Immature natural killer cell (primary cell): ENCODE measurements at regions not wholly inside any gene's neighbourhood (a gene's known extent, or its start where the extent isn't known, plus 50 kb on each side); places are given as distances from the start of the nearest gene placed in this dataset.

Experiments used
- DNase-seq, 3 donors: peaks; one replicate each; pipeline ENCODE4 v3.0.0; 2022; ENCODE audit warnings: mixed read lengths in 1 of 3
- H3K27ac Mint-ChIP-seq, 6 donors: one replicate each; pipeline ENCODE4 v1.8.0; 2020; ENCODE audit warnings: mixed read lengths in 6 of 6, mild to moderate bottlenecking in 5 of 6, inconsistent platforms in 4 of 6, moderate library complexity in 3 of 6
- H3K27me3 Mint-ChIP-seq, 3 donors: one replicate each; pipeline ENCODE4 v1.8.0; 2020 to 2021; ENCODE audit warnings: low read depth in 3 of 3, mild to moderate bottlenecking in 3 of 3, mixed read lengths in 3 of 3, moderate library complexity in 3 of 3, inconsistent platforms in 1 of 3
- H3K36me3 Mint-ChIP-seq, 3 donors: one replicate each; pipeline ENCODE4 v1.8.0; 2020; ENCODE audit warnings: mixed read lengths in 3 of 3, inconsistent platforms in 2 of 3, mild to moderate bottlenecking in 2 of 3
- H3K4me1 Mint-ChIP-seq, 2 donors: one replicate each; pipeline ENCODE4 v1.8.0; 2020; ENCODE audit warnings: inconsistent platforms in 2 of 2, mild to moderate bottlenecking in 2 of 2, mixed read lengths in 2 of 2, moderate library complexity in 1 of 2
- H3K4me3 Mint-ChIP-seq, 5 donors: one replicate each; pipeline ENCODE4 v1.8.0; 2020; ENCODE audit warnings: mild to moderate bottlenecking in 5 of 5, mixed read lengths in 5 of 5, inconsistent platforms in 3 of 5, moderate library complexity in 3 of 5
- H3K9me3 Mint-ChIP-seq, 6 donors: one replicate each; pipeline ENCODE4 v1.8.0; 2020; ENCODE audit warnings: mild to moderate bottlenecking in 6 of 6, mixed read lengths in 6 of 6, inconsistent platforms in 4 of 6, moderate library complexity in 3 of 6

DNA sequence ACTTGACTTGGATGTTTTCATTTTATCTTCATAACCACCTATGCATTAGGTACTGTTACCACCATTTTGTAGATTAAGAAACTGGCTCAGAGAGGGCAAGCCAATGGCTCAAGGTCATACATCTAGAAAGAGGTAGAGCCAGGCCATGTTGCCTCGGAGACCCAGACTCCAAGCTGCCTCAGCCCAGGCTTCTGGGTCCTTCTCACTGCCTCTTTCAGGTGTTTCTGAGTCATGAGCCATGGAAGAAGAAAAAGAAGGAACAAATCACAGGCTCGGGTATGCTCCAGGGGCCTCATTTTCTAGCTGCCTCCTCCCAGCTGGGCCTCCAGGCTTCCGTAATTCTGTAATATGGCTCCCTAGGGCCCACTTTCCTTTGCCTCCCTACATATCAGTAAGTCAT is 226.5 kb upstream of the TOPAZ1 start:
- no peak for DNase-seq
- H3K9me3 Mint-ChIP-seq = no peaks in the 10 kb centered on the region

DNA sequence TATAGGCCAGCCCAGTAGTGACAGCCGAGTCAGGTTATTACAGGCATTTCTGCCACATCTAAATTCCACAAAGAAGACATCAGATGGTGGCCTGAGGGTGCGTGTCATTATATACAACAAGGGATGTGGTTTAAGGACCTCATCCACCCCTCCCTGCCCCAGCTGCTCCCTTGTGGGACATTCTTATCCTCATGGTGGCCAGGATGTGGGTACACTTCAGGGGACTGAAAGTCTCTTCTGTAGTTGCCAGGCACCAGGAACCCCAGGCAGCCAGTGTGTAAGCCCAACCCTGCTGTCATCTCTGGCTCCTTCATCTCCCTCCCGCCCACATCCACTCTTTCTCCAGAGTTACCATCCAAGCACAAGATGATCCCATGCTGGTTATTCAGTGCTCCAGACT is 224.9 kb upstream of the TOPAZ1 start:
- Mint-ChIP-seq H3K27ac (no peak overlapping the region), H3K36me3 (no peaks in the 10 kb centered on the region), H3K27me3 (peaks cover 5 to 13% (median 5%) of the 10 kb centered on the region in 3 donors), H3K4me3 (no peak overlapping the region), H3K4me1 (no peaks in the 10 kb centered on the region), H3K9me3 (no peaks in the 10 kb centered on the region)
- no peak for DNase-seq

More for the DNA sequence above, 226.5 kb upstream of the TOPAZ1 start:
- H3K36me3 Mint-ChIP-seq = no peaks in the 10 kb centered on the region
- no peak overlapping the region for H3K27ac Mint-ChIP-seq
- H3K4me3 Mint-ChIP-seq = no peak overlapping the region
- no peaks in the 10 kb centered on the region for H3K4me1 Mint-ChIP-seq
- H3K27me3 Mint-ChIP-seq = peaks cover 1 to 7% (median 7%) of the 10 kb centered on the region in 3 donors

DNA sequence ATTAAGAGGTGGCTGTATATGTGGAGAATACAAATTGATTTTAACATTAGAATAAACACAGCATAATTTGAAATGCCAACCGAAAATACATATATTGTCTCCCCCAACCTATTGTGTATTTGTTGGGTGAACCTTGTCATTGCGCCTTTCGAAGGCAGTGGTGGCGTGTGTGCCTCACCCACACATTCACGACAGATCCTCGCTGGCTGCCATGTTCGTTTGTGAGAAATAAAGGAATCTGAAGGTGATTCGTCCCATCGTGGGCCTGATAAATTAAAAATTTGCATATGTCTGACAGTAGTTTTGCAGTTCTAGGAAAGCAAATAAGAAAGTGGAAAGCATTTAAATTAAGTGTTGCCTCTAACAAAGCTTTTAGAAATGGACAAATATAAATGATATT is 222.8 kb upstream of the TOPAZ1 start:
- H3K4me3 Mint-ChIP-seq = no peak overlapping the region
- peaks cover 3 to 5% of the 10 kb centered on the region in 2 donors for H3K4me1 Mint-ChIP-seq
- no peak for DNase-seq
- no peaks in the 10 kb centered on the region for H3K9me3 Mint-ChIP-seq
- peaks cover 0 to 3% (median 0%) of the 10 kb centered on the region in 3 donors for H3K36me3 Mint-ChIP-seq
- no peak overlapping the region for H3K27ac Mint-ChIP-seq
- peaks cover 8 to 20% (median 11%) of the 10 kb centered on the region in 3 donors for H3K27me3 Mint-ChIP-seq

DNA sequence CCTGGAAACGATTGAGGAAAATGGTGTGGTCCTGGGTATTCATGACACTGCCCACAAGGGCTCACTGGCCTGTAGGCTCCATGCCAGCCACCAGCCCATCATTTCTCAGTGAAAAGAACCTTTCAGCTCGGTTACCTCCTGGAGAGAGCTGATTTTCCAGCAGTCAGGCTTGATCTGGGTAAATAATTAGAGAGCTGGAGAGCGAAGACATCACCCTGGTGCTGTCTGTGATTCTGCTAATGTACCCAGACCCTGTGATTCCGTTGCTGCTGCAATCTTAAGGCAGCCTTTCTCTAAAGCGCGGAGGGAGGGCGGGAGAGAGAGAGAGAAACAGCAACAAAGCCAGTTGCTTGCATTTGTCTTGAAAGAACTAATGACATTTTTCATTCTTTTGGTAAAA is 221.9 kb upstream of the TOPAZ1 start:
- no peaks in the 10 kb centered on the region for H3K9me3 Mint-ChIP-seq
- peaks cover 8 to 24% (median 11%) of the 10 kb centered on the region in 3 donors for H3K27me3 Mint-ChIP-seq
- no peak for DNase-seq
- peaks cover 0 to 3% (median 0%) of the 10 kb centered on the region in 3 donors for H3K36me3 Mint-ChIP-seq
- H3K4me3 Mint-ChIP-seq = no peak overlapping the region
- peaks cover 3 to 5% of the 10 kb centered on the region in 2 donors for H3K4me1 Mint-ChIP-seq
- no peak overlapping the region for H3K27ac Mint-ChIP-seq

DNA sequence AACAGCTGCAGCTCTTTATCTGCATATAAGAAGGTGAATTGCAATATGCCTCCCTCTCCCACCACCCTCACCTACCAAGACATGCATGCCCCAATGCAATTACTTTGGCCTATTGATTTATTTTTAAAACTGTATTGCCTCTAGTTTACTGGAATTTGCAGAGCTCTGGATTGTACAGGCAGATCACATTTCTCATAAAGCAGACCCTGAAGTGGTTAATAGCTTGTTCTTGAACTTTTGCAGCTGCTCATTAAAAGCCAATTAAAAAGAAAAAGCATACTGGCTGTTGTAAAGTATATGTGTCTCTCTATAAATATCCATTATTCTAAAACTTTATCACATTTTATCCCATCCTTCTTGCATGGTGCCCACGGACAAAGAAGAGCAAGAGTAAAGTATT is 221.5 kb upstream of the TOPAZ1 start:
- H3K36me3 Mint-ChIP-seq = peaks cover 0 to 3% (median 0%) of the 10 kb centered on the region in 3 donors

DNA sequence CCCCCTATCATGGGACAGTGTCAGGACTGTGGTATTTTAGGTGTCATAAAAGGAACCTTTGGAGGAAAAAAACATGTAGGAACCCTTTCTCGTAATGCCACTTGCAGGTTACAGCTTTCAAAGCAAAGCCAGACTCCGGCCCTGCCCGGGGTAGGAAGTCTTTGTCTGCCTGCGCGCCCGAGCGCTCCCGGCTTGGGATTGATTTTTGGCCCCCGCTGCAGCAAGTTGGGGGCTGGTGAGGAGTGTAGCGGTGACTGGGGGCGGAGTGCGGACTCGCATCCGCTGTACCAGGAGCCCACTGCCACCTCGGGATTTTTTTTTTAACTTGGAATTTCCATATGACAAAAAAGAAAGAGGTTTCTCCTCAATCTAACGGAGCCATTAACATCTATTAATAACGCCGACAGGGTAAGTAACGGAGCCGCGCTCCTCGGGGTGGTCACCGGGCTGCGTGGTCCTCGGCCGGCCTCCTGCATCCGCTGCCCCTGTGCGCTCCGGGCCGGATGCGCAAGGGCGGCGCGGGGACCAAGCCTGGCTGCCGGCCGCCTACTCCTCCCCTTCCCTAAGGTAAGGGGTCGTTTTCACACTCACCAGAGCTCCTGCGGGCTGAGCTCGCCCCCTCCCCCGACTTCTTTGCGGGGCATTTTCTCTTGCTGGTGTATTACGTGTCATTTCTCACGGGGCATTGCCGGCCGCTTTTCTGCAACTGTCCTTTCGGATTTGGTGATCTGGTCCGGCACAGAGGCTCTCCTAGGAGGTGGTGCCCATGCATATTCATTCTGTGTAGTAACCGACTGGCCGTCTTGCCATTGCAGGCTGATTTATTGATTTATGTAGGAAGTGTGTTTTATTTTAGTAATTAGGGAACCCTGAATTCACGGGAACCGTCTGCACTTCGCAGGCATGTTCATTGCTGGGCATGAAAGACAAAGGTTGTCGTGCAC is 219.8 kb upstream of the TOPAZ1 start:
- Mint-ChIP-seq H3K27ac (no peak overlapping the region), H3K4me3 (peak overlapping the region in 1 of 5 donors; percentile 11)

More for the DNA sequence above, 221.5 kb upstream of the TOPAZ1 start:
- peaks cover 3 to 5% of the 10 kb centered on the region in 2 donors for H3K4me1 Mint-ChIP-seq
- DNase-seq = no peak
- no peak overlapping the region for H3K27ac Mint-ChIP-seq
- H3K4me3 Mint-ChIP-seq = no peak overlapping the region
- H3K9me3 Mint-ChIP-seq = no peaks in the 10 kb centered on the region
- peaks cover 8 to 24% (median 11%) of the 10 kb centered on the region in 3 donors for H3K27me3 Mint-ChIP-seq

DNA sequence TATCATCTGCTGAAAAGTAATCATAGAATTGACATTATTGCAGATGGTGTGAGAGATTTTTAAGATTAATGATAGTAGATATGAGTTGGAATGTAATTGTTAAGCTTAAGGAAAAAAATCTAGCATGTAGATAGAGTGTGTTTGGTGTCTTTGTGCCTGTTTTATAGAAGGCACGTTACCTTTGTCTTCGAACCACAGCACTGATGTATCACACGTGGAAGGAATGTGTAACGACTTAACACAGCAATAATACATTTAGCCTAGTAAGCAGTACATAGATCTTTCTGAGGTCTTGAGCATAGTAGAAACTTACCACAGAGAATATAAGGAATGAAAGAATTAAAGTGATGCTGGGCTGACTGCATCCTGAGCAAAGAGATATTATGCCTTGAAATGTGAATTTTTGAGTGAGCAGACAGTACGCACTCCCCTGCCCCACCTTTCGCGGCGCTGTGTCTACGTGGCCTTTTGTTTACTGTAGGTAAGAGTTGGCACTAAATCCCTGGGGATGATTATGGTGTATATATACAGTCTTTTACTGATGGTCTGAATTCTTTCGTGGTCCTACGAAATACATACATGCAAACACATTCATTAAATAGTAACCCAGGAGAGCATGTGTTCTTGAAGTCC is 217.6 kb upstream of the TOPAZ1 start:
- H3K36me3 Mint-ChIP-seq = peaks cover 0 to 3% (median 0%) of the 10 kb centered on the region in 3 donors
- H3K27ac Mint-ChIP-seq = no peak overlapping the region
- no peak for DNase-seq
- peaks cover 3 to 5% of the 10 kb centered on the region in 2 donors for H3K4me1 Mint-ChIP-seq
- H3K4me3 Mint-ChIP-seq = no peak overlapping the region
- no peaks in the 10 kb centered on the region for H3K9me3 Mint-ChIP-seq
- H3K27me3 Mint-ChIP-seq = peaks cover 8 to 24% (median 20%) of the 10 kb centered on the region in 3 donors

More for the DNA sequence above, 219.8 kb upstream of the TOPAZ1 start:
- peaks cover 0 to 3% (median 0%) of the 10 kb centered on the region in 3 donors for H3K36me3 Mint-ChIP-seq
- H3K4me1 Mint-ChIP-seq = peaks cover 3 to 5% of the 10 kb centered on the region in 2 donors
- DNase-seq = no peak
- peaks cover 8 to 24% (median 16%) of the 10 kb centered on the region in 3 donors for H3K27me3 Mint-ChIP-seq
- H3K9me3 Mint-ChIP-seq = no peaks in the 10 kb centered on the region

DNA sequence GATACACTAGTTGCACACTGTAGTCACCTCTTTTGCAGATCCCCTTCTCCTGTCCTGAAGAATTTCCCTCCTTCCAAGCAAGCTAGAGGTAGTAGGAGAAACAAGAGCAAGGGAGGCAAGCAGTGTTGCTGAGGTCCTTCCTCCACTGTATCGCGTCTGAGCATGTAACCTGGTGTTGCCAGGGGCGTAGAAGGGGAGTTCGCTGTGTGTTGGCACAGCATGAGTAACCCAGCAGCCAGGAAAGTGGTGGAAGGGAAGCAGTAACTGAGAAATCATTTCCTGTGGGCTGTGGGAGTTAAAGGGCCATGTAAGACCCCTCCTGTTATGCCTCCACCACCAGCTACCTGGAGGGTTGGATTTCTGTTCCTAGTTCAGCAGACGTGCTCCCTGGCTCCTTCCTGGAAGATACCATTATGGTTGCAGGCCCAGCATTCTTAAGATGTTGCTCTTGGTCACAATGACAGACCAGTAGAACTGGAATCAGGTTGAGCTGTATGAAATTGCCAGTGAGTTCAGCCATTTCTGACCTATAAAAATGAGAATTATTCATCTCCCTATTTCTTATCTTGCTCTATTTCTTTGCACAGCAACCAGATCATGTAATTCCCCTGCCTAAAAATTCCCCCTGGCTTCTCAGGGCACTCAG is 215.3 kb upstream of the TOPAZ1 start:
- no peak overlapping the region for H3K4me3 Mint-ChIP-seq
- peaks cover 3 to 5% of the 10 kb centered on the region in 2 donors for H3K4me1 Mint-ChIP-seq
- no peak for DNase-seq
- no peak overlapping the region for H3K27ac Mint-ChIP-seq
- H3K36me3 Mint-ChIP-seq = peaks cover 0 to 3% (median 0%) of the 10 kb centered on the region in 3 donors
- H3K9me3 Mint-ChIP-seq = no peaks in the 10 kb centered on the region
- peaks cover 4 to 17% (median 16%) of the 10 kb centered on the region in 3 donors for H3K27me3 Mint-ChIP-seq

DNA sequence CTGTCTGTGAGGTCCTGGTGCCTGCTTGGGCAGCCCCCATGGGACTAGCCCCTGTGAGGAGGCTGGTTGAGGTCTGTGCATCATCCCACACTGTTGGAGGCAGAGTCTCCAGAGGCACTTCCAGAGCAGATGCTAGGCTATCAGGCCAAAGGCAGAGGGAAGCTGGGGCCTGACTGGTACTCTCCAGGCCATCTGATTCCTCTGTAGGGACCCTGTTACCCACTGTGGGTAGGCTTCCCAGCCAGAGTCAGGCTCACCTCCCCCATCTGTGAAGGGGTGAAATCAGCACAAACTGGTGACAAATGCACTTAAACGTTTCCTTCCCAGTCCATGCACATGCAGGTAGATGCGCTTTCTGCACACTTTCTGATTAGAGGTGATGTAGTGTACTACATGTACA is 212.6 kb upstream of the TOPAZ1 start:
- H3K4me3 Mint-ChIP-seq = no peak overlapping the region
- H3K9me3 Mint-ChIP-seq = no peaks in the 10 kb centered on the region
- DNase-seq = no peak
- no peaks in the 10 kb centered on the region for H3K4me1 Mint-ChIP-seq
- no peaks in the 10 kb centered on the region for H3K36me3 Mint-ChIP-seq
- H3K27me3 Mint-ChIP-seq = peaks cover 0 to 13% (median 3%) of the 10 kb centered on the region in 3 donors
- no peak overlapping the region for H3K27ac Mint-ChIP-seq

DNA sequence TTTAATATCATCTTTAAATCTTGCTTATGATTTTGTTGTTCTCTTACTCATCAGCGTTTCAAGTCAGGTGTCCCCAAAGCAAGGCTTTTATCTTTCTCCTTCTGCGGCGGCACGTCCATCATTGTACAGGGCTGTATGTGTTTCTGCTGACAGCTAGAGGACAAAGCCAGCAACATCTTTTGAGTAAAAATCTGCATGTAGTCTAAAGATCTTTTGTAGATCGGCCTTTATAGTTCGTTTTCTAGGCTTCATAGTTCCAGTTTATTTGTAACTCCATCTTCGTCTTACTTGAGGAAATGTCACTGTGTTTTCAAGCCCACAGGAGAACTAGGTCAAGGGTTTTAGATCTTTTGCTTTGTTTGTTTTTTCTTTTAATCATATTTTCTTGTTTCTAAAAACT is 211.4 kb upstream of the TOPAZ1 start:
- no peak for DNase-seq
- Mint-ChIP-seq H3K9me3 (no peaks in the 10 kb centered on the region), H3K27ac (no peak overlapping the region), H3K4me1 (no peaks in the 10 kb centered on the region), H3K27me3 (peaks cover 0 to 13% (median 0%) of the 10 kb centered on the region in 3 donors), H3K4me3 (no peak overlapping the region), H3K36me3 (no peaks in the 10 kb centered on the region)

DNA sequence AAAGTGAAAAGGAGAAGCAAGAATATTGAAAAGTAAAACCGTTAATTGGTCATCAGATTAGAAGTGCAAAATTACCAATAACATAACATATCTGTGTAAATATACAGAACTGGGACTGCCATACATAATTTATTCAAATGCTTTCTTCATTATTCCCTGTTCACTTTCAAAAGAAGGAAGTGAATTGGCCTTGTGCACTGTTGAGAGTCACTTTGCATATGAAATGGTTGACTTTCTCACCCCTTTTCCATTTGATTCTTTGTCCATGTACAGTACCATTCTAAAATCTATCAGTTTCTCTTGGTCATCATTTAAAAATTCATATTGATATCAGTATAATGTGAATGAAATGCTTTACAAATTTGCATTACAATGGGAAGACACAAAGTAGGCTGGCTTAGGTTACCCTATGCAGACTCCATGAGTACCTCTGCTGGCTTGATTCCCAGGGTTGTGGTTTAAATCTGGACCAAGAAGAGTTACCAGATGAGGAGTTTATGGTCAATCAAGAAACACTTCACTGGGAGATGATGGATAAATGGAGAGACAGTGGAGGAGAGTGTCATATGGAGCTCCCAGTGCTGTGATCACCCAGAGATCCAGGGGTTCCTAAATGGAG is 210.9 kb upstream of the TOPAZ1 start:
- Mint-ChIP-seq H3K27me3 (peaks cover 0 to 11% (median 0%) of the 10 kb centered on the region in 3 donors), H3K27ac (no peak overlapping the region), H3K9me3 (no peaks in the 10 kb centered on the region), H3K4me3 (no peak overlapping the region), H3K36me3 (no peaks in the 10 kb centered on the region), H3K4me1 (no peaks in the 10 kb centered on the region)
- DNase-seq = no peak

DNA sequence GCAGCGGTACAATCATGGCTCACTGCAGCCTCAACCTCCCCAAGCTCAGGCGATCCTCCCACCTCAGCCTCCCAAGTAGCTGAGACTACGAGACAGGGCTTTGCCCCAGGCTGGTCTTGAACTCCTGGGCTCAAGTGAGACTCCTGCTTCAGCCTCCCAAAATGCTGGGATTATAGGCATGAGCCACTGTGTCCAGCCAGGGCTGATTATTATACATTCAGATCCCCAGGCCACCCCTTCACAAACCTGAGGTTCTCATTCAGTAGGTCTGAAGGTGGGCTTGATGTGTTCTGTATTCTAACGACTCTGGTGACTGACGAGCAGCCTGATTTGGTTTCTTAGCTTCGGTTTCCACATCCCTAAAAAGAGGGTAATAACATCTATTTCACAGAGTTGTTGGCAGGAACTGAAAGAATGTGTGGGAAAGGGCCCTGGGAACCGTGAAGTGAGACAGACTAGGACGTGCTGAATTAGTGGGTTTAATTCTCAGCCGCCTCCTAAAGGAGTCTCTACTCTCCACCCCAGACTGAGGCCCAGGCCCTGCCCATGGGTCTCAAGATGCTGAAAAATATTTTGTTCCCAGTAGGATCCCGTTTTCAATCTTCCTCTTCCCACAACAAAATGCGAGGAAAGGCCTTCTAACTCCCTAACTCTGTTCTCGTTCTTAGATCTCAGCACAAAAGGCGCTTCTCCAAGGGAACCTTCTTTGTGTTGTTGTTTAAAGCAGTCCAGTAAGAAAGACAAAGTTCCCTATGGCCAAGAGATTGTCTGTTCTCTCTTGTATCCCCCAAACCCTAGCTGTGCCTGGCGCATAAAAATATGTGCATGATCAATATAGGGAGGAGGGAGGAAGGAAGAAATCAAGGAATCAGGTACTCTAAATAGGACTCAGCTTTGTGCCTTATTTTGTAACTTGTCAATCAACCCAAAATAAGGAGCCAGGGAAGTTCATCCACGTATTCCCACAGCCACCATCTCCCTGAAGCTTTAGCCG is 210.0 kb upstream of the TOPAZ1 start:
- H3K27me3 Mint-ChIP-seq = peaks cover 0 to 9% (median 0%) of the 10 kb centered on the region in 3 donors
- DNase-seq = no peak
- H3K9me3 Mint-ChIP-seq = no peaks in the 10 kb centered on the region
- H3K4me1 Mint-ChIP-seq = no peaks in the 10 kb centered on the region
- no peaks in the 10 kb centered on the region for H3K36me3 Mint-ChIP-seq
- H3K27ac Mint-ChIP-seq = no peak overlapping the region
- no peak overlapping the region for H3K4me3 Mint-ChIP-seq
